ENCODE measurements at regions not wholly inside any gene's neighbourhood (a gene's known extent, or its start where the extent isn't known, plus 50 kb on each side); places are given as distances from the start of the nearest gene placed in this dataset.

DNA sequence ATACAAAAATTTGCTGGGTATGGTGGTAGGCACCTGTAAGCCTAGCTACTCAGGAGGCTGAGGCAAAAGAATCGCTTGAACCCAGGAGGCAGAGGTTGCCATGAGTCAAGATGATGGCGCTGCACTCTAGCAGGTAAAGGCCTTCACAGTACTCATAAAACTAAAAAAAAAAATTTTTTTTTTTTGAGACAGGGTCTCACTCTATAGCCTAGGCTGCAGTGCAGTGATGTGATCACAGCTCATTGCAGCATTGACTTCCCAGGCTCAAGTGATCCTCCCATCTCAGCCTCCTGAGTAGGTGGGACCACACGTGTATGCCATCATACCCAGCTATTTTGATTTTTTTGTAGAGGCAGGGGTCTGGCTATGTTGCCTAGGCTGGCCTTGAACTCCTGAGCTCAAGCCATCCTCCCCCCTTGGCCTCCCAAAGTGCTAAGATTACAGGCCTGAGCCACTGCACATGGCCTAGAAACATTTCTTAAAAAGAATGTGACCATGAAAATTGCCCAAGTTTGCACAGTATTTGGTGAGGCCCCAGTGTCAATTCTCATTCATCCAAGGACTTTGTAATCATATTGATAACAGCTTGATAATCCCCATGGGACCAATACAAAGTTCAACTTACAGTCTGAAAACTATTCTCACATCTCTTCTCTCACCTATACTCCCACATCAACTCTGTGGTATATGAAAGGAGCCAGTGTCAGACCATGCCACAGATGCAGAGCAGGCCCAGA lies 64.2 kb upstream of the MYCN start:
- DNase-seq (ENCODE audit: low read depth in 1 of 2, low spot score in 1 of 2): no peak

DNA sequence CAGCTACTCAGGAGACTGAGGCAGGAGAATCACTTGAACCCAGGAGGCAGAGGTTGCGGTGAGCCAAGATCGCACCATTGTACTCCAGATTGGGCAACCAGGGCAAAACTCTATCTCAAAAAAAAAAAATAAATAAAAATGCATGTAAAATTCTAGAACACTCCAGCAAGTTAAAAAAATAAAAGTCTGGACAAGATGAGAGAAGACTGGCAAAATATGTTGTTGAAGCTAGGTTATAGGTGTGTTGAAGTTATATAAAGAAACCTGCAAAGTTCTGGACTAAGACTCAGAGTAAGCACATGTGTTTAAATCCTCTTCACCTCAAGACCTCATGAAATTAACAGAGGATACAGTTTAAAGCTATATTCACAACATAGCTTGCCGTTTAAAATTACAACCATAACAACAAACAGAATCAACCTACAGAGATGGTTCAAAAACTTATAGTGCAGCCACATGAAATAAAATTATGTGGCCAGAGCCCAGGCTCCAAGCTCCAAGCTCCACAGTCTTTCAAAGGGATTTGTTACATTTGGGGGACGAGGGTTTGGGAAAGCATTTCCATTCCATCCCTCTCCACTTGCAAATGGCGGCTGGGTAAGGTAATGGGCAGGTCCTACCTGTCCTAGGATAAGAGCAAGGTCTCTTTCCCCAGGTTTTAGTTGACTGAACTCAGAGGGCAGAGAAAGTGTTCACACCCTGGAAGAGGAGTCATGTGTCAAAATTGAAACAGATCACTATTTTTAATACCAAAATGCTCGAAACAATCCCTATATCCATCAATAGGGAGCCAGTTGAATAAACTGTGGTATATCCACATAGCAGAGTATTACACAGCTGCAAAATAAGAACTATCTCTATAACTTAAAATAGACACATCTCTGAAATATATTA lies 59.9 kb upstream of the MYCN start:
- in situ Hi-C loops (cut with HindIII; ENCODE audit: low pct_unique_long_range_greater_than_20kb, low sequenced_read_pairs): no loop called here
- DNase-seq (ENCODE audit: low read depth in 1 of 2, low spot score in 1 of 2): no peak
- no peak for TF ChIP-seq JUND (IDR thresholded peaks at IDR 0.05; ENCODE audit: low read depth)

More for the DNA sequence above, 64.2 kb upstream of the MYCN start:
- in situ Hi-C loops (cut with HindIII; ENCODE audit: low pct_unique_long_range_greater_than_20kb, low sequenced_read_pairs): no loop called here
- TF ChIP-seq JUND (IDR thresholded peaks at IDR 0.05; ENCODE audit: low read depth): no peak

DNA sequence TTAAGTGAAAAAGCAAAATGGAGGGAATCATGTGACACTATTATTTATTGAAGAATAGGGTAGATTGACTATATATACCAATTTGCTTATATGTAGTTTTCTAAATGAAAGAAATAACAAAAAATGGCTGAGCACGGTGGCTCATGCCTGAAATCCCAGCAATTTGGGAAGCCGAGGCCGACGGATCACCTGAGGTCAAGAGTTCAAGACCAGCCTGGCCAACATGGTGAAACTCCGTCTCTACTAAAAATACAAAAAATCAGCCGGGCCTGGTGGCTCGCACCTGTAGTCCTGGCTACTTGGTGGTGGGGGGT lies 59.3 kb upstream of the MYCN start:
- in situ Hi-C loops (cut with HindIII; ENCODE audit: low pct_unique_long_range_greater_than_20kb, low sequenced_read_pairs): no loop called here
- TF ChIP-seq JUND (IDR thresholded peaks at IDR 0.05; ENCODE audit: low read depth): no peak

DNA sequence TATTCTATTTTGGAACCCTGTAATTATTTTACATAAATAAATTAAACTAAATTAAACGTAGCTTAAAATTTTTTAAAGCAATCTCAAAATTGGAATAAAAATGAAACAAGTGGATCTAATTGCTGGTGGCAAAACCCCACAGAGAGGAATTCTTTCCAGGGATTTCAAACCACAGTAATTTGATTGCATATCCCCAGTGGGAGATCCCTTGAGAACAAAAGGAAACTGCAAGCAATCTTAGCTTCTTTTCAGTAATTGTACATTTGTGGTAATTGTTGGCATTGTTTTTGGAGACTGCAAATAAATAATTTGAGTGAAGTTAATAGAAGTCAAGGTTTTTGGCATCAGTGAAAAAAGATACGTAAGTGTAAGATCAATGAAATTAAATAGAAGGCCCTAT lies 58.7 kb upstream of the MYCN start:
- in situ Hi-C loops (cut with HindIII; ENCODE audit: low pct_unique_long_range_greater_than_20kb, low sequenced_read_pairs): no loop called here
- no peak for DNase-seq (ENCODE audit: low read depth in 1 of 2, low spot score in 1 of 2)
- no peak for TF ChIP-seq JUND (IDR thresholded peaks at IDR 0.05; ENCODE audit: low read depth)

More for the DNA sequence above, 59.3 kb upstream of the MYCN start:
- DNase-seq (ENCODE audit: low read depth in 1 of 2, low spot score in 1 of 2): no peak

DNA sequence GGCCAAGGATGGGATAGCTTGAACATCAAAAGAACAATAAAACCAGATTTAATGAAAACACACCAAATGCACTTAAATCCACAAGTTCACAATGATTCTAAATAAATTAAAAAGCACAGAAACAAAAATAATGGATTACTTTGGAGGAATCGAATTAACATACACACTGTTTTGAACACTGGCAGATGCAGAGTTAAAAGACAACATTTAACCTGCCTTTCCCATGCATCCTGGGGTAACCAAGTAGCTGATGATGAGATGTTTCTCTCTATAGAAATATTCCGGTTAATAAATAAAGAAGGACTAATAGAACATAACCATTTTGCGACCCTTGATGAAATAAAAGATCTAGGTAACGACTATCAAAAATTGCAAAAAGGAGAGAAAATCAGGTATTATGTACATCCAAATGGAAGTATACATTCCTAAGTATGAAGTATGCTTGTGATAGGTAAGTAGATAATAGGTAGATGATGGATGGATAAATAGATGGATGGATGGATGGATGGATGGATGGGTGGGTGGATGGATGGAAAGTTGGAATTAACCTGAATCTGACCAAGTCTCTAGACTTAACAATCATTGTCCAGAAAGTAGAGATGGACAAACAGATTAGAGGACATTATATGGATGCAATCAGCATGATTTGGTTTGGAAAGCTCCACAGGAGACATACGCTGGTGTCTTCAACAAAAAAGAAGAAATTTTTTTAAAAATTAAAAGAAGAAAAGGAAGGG lies 57.4 kb upstream of the MYCN start:
- no peak for DNase-seq (ENCODE audit: low read depth in 1 of 2, low spot score in 1 of 2)
- no peak for TF ChIP-seq JUND (IDR thresholded peaks at IDR 0.05; ENCODE audit: low read depth)
- in situ Hi-C loops (cut with HindIII; ENCODE audit: low pct_unique_long_range_greater_than_20kb, low sequenced_read_pairs): no loop called here

DNA sequence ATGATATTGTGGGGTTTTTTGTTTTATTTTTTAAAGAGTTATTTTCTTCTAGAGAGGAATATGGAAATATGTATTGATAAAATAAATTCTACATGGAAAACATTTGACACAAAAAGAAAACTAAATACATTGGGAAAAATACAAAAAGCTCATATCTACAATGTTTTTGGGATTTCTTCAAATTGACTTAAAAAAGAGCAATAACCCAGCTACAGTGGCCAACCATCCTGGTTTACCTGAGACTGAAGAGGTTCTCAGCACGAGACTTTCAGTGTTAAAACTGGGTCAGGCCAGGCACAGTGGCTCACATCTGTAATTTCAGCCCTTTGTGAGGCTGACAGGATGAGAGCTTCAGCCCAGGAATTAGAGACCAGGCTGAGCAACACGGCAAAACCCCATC lies 56.7 kb upstream of the MYCN start:
- no peak for TF ChIP-seq JUND (IDR thresholded peaks at IDR 0.05; ENCODE audit: low read depth)
- in situ Hi-C loops (cut with HindIII; ENCODE audit: low pct_unique_long_range_greater_than_20kb, low sequenced_read_pairs): no loop called here
- no peak for DNase-seq (ENCODE audit: low read depth in 1 of 2, low spot score in 1 of 2)

DNA sequence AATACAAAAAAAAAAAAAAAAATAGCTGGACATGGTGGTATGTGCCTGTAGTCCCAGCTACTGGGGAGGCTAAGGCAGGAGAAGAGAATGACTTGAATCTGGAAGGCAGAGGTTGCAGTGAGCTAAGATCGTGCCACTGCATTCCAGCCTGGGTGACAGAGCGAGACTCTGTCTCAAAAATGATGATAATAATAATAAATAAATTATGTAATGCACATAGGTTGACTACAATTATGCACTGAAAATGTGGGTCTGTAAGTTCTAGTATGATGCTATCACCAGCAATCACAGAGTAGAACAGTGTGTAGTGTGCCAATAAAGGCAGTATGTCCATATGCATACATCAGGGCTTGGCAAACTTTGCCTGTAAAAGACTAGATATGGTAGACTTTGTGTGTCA lies 55.6 kb upstream of the MYCN start:
- TF ChIP-seq JUND (IDR thresholded peaks at IDR 0.05; ENCODE audit: low read depth): no peak
- in situ Hi-C loops (cut with HindIII; ENCODE audit: low pct_unique_long_range_greater_than_20kb, low sequenced_read_pairs): no loop called here
- DNase-seq (ENCODE audit: low read depth in 1 of 2, low spot score in 1 of 2): no peak

DNA sequence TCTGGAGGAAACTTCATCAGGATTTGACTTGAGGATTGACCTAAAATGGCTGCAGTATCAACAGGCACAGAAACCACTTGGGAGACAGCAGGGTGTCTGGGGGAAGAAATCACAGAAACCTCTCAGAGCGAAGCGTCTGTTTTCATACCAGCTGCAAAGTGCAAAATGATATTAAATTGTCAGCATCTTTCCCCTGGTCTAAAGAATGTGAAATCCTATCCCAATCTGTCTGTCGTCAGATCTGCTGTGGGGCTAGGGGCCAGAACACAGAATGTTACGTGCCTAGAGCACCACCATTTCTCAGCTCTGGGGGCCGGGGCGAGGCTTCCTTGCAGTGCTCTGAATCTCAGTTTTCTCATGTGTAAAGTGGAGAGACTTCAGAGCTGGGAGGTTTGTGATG lies 54.1 kb upstream of the MYCN start:
- no peak for DNase-seq (ENCODE audit: low read depth in 1 of 2, low spot score in 1 of 2)
- in situ Hi-C loops (cut with HindIII; ENCODE audit: low pct_unique_long_range_greater_than_20kb, low sequenced_read_pairs): no loop called here
- no peak for TF ChIP-seq JUND (IDR thresholded peaks at IDR 0.05; ENCODE audit: low read depth)

DNA sequence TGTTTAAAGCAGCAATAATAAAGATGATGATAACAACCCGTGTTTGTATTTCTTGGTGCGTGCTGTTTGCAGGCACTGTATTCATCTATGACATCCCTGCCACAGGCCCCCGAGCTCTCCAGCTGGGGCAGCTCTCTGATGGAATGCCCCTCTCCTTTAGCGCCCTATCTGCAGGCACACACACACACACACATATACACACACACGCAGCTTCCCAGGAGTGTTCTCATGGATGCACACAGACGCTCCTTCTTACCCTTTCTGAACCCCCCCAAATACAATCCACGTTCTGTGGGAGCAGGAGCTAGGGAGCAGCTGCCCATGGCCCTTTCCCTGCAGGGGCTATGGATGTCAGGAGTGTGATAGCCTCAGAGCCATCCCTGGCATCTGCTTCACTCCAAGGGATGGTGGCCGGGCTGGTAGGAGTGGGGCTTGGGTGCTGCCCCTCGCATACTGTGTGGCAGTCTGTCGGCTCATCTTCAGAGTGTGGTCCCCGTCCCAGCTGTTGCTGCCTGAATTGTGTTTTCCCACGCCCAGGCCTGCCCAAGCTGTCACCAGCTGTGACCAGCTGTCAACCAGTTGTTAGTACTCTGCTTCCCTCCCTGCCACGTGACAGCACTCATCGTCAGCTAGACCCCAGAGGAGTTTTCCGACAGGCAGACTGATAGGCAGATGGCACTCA lies 50.8 kb upstream of the MYCN start:
- no peak for TF ChIP-seq JUND (IDR thresholded peaks at IDR 0.05; ENCODE audit: low read depth)
- DNase-seq (ENCODE audit: low read depth in 1 of 2, low spot score in 1 of 2): no peak
- in situ Hi-C loops (cut with HindIII; ENCODE audit: low pct_unique_long_range_greater_than_20kb, low sequenced_read_pairs): no loop called here

DNA sequence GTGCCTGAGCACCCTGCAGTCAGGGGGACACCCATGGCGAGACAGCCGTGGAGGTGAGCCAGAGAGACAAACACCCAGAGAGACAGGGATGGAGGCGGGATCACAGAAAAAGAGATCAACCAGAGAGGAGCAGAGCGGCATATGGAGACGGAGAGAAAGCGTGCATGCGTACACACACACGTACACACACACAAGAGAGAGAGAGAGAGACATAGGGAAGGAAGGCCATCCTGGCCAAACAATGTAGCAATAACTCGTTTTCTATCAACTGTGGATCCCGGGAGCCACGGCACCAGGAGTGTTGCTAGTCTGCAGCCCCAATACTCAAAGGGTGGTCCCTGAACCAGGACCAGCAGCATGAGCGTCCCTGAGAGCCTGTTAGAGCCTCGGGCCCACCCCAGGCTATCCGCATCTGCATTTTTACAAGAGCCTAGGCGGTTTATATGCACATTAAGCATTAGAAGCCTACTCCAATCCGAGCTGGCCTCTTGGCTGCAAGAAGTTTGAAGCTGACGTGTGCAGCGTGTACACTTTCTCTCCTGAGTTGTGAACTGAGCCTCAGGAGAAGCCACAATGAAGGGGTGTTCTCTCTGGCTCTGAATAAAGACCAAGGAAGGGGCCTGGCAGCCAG lies 50.1 kb upstream of the MYCN start:
- in situ Hi-C loops (cut with HindIII; ENCODE audit: low pct_unique_long_range_greater_than_20kb, low sequenced_read_pairs): no loop called here
- no peak for TF ChIP-seq JUND (IDR thresholded peaks at IDR 0.05; ENCODE audit: low read depth)
- DNase-seq (ENCODE audit: low read depth in 1 of 2, low spot score in 1 of 2): no peak

Measured in T47D (cell line).